RWPE2 (cell line): ENCODE measurements at regions not wholly inside any gene's neighbourhood (a gene's known extent, or its start where the extent isn't known, plus 50 kb on each side); places are given as distances from the start of the nearest gene placed in this dataset.

Source experiments
- ATAC-seq: fragments of 200-7000 bp; cut with Tn5 transposase; 3 replicates; pipeline ENCODE4 v1.9.1; 2021; ENCODE audit warnings: low read depth
- DNase-seq: peaks from one replicate; pipeline ENCODE4 v3.0.0-alpha.2; 2020; ENCODE audit warnings: low spot score
- H3K27ac ChIP-seq: fragments of 450-650 bp; 2 replicates; pipeline ENCODE4 v1.5.1; 2017; ENCODE audit warnings: mild to moderate bottlenecking; ENCODE audit not compliant: poor library complexity, severe bottlenecking
- H3K27me3 ChIP-seq: fragments of 250-450 bp; sonication (Bioruptor Pico); 2 replicates; pipeline ENCODE4 v1.5.1; 2021; ENCODE audit warnings: mild to moderate bottlenecking, moderate library complexity; ENCODE audit not compliant: insufficient read depth, poor library complexity, severe bottlenecking
- H3K36me3 ChIP-seq: fragments of 250-450 bp; sonication (Bioruptor Pico); 2 replicates; pipeline ENCODE4 v1.5.1; 2020; ENCODE audit warnings: low read depth, mild to moderate bottlenecking, moderate library complexity
- H3K4me1 ChIP-seq: fragments of 250-450 bp; sonication (Bioruptor Pico); 2 replicates; pipeline ENCODE4 v1.5.1; 2021; ENCODE audit warnings: mild to moderate bottlenecking, moderate library complexity; ENCODE audit not compliant: insufficient read depth, poor library complexity, severe bottlenecking
- H3K4me3 ChIP-seq: fragments of 250-450 bp; sonication (Bioruptor Pico); 2 replicates; pipeline ENCODE4 v1.5.1; 2021; ENCODE audit warnings: mild to moderate bottlenecking, moderate library complexity; ENCODE audit not compliant: severe bottlenecking
- H3K9me3 ChIP-seq: fragments of 250-450 bp; sonication (Bioruptor Pico); 2 replicates; pipeline ENCODE4 v1.5.1; 2021; ENCODE audit warnings: mild to moderate bottlenecking, moderate library complexity; ENCODE audit not compliant: severe bottlenecking
- TF ChIP-seq, protein P1 (sequence below): fragments of 450-650 bp; IDR thresholded peaks from one replicate; pipeline ENCODE4 v1.5.1; 2017; ENCODE audit warnings: mild to moderate bottlenecking, moderate library complexity; ENCODE audit not compliant: poor library complexity, severe bottlenecking

DNA sequence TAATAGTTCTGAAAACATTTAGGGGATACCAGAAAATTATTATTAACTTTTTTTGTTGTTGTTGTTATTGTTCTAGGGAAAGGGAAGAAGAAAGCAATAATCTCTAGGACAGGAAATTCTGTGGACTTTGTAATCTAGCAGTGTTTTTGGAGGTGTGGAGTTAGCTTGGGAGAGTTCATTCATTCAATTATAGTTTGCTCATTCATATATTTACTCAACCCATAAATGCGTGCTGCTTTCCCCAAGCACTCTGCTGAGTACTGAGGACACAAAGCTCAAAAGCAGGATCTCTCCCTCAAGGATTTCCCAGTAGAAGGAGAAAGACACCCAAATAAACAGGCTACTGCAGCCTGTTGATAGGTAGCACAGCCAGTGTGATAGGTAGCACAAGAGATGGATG is 984.3 kb downstream of the BCL11A start:
- ATAC-seq (no peak), DNase-seq (no peak)
- H3K27ac ChIP-seq, result no peak overlapping the region
- H3K36me3 ChIP-seq, result no peaks in the 10 kb centered on the region
- TF ChIP-seq, protein P1, sequence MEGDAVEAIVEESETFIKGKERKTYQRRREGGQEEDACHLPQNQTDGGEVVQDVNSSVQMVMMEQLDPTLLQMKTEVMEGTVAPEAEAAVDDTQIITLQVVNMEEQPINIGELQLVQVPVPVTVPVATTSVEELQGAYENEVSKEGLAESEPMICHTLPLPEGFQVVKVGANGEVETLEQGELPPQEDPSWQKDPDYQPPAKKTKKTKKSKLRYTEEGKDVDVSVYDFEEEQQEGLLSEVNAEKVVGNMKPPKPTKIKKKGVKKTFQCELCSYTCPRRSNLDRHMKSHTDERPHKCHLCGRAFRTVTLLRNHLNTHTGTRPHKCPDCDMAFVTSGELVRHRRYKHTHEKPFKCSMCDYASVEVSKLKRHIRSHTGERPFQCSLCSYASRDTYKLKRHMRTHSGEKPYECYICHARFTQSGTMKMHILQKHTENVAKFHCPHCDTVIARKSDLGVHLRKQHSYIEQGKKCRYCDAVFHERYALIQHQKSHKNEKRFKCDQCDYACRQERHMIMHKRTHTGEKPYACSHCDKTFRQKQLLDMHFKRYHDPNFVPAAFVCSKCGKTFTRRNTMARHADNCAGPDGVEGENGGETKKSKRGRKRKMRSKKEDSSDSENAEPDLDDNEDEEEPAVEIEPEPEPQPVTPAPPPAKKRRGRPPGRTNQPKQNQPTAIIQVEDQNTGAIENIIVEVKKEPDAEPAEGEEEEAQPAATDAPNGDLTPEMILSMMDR, result no peak
- no peaks in the 10 kb centered on the region for H3K9me3 ChIP-seq
- H3K27me3 ChIP-seq, result no peaks in the 10 kb centered on the region
- no peaks in the 10 kb centered on the region for H3K4me1 ChIP-seq
- no peak overlapping the region for H3K4me3 ChIP-seq

DNA sequence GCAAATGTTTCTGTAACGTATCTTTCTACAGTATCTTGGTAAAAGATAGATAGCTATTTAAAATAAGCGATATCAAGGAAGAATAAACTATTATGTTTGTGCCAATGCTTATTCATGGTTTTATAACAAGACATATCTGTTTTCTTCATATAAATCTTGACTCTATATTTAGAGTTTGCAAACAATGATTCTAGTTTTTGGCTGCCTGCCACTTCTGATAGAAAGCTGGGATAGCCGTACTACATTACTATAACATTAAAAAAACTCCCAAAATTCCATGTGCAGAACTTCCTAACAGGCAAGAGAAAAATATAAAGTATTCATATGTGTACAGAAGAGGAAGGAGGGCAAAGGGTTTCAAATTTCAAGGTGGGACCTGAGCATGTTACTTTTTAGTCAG is 985.0 kb downstream of the BCL11A start:
- no peaks in the 10 kb centered on the region for H3K4me1 ChIP-seq
- H3K27ac ChIP-seq, result no peak overlapping the region
- no peak for ATAC-seq
- no peaks in the 10 kb centered on the region for H3K27me3 ChIP-seq
- H3K36me3 ChIP-seq, result no peaks in the 10 kb centered on the region
- no peaks in the 10 kb centered on the region for H3K9me3 ChIP-seq
- DNase-seq, result no peak
- no peak overlapping the region for H3K4me3 ChIP-seq
- TF ChIP-seq, protein P1, result no peak

DNA sequence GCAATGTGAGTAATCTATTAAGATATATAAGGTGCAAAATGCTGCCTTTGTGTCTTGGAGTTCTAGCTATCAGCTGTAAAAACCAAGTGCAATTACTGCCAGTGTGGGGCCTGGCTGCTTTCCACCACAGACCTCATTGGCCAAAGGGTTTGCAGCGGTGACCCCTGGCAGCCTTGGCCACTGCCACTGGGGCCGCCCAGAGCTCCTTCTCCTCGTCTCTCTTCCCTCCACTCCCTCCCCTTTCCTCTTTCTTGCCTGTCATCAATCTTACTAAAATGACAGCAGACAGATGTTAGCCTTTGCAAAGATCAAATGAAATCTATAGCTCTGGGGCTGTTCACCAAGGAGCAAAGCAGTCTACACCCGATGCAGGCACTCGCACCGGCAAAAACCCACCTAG is 986.3 kb downstream of the BCL11A start:
- Histone ChIP-seq H3K27me3 (no peaks in the 10 kb centered on the region), H3K27ac (no peak overlapping the region), H3K36me3 (no peaks in the 10 kb centered on the region), H3K4me1 (no peaks in the 10 kb centered on the region), H3K4me3 (no peak overlapping the region), H3K9me3 (no peaks in the 10 kb centered on the region)
- DNase-seq (no peak), ATAC-seq (no peak)
- TF ChIP-seq, protein P1, result no peak

DNA sequence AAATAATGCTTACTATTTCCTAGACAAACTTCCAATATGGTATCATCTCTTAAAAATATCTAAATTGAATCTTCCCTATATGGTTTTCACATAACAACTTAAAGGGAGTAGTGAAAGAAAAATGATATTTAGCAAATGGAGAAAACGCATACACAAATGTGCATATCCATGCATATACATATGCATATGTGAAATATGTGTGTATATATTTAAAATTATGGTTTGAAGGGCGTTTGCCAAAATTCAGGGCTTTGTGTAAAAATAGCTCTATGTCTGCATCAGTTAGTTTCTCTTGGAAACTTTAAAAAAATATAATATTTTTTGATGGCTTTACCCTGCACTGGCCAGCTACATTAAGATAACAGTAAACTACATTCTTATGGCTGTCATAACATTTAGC is 986.7 kb downstream of the BCL11A start:
- Histone ChIP-seq H3K4me1 (no peaks in the 10 kb centered on the region), H3K27me3 (no peaks in the 10 kb centered on the region), H3K27ac (no peak overlapping the region), H3K9me3 (no peaks in the 10 kb centered on the region), H3K36me3 (no peaks in the 10 kb centered on the region), H3K4me3 (no peak overlapping the region)
- no peak for DNase-seq
- no peak for ATAC-seq
- TF ChIP-seq, protein P1, result no peak

DNA sequence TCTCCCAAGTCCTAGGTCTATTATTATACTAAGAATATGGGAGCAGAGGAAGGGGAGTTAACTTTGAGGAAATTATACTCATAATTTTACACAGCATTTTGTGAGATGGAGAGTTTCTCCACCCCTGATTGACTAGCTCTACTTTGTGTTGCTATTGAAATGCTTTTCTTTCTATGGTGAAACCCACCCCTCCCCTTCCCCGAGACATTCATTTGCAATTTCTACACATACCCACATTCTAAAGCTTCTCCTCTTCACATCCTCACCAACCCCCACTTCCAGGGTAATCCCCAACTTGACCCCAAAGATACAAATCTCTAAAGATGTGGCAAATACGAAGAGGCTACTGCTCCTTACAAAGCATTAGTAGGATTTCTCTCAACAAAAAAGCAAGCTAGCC is 992.2 kb downstream of the BCL11A start:
- Histone ChIP-seq H3K4me1 (no peaks in the 10 kb centered on the region), H3K27ac (no peak overlapping the region), H3K36me3 (no peaks in the 10 kb centered on the region), H3K9me3 (no peaks in the 10 kb centered on the region), H3K27me3 (no peaks in the 10 kb centered on the region), H3K4me3 (no peak overlapping the region)
- no peak for ATAC-seq
- TF ChIP-seq, protein P1, result no peak
- no peak for DNase-seq
